H1 (cell line): ENCODE measurements at regions not wholly inside any gene's neighbourhood (a gene's known extent, or its start where the extent isn't known, plus 50 kb on each side); places are given as distances from the start of the nearest gene placed in this dataset.

Source experiments
- CTCF ChIA-PET: fragments of 300-600 bp; sonication (Branson Sonifier 250); formaldehyde crosslinking; loops from one replicate; lab custom pipeline; 2021; ENCODE audit not compliant: partially characterized antibody; lab: Charles Lee
- POLR2A ChIA-PET: fragments of 300-600 bp; sonication (Branson Sonifier 250); formaldehyde crosslinking; loops from one replicate; lab custom pipeline; 2021; ENCODE audit warnings: inconsistent platforms; ENCODE audit not compliant: partially characterized antibody; lab: Charles Lee
- DNase-seq, 2 experiments: peaks; one replicate each; pipeline versions ENCODE4 v3.0.0 to v3.0.0-alpha.2; 2010 to 2022; ENCODE audit warnings: low spot score in 2 of 2, low read depth in 1 of 2, mixed read lengths in 1 of 2
- FAIRE-seq: peaks from 2 replicates; lab custom pipeline; 2011; peaks lifted over from hg19 to GRCh38; lab: Jason Lieb, UNC
- H2AFZ ChIP-seq: 2 replicates; pipeline ENCODE4 v1.8.1; 2012; ENCODE audit warnings: low read length, inconsistent platforms
- H2AK5ac ChIP-seq: 2 replicates; pipeline ENCODE4 v1.6.1; 2013; ENCODE audit warnings: low read depth, low read length
- H2BK120ac ChIP-seq: replicated peaks from 2 replicates; pipeline ENCODE3; 2013; ENCODE audit warnings: low read depth, low read length, inconsistent platforms
- H2BK12ac ChIP-seq: 2 replicates; pipeline ENCODE4 v1.6.1; 2013; ENCODE audit warnings: low read depth, low read length
- H2BK15ac ChIP-seq: 2 replicates; pipeline ENCODE4 v1.6.1; 2013; ENCODE audit warnings: low read length
- H2BK20ac ChIP-seq: 2 replicates; pipeline ENCODE4 v1.6.1; 2013; ENCODE audit warnings: low read length
- H2BK5ac ChIP-seq: 2 replicates; pipeline ENCODE4 v1.6.1; 2013; ENCODE audit warnings: low read depth, low read length
- H3K14ac ChIP-seq: 2 replicates; pipeline ENCODE4 v1.6.1; 2013; ENCODE audit warnings: inconsistent platforms; ENCODE audit not compliant: insufficient read length
- H3K18ac ChIP-seq: 2 replicates; pipeline ENCODE4 v1.6.1; 2013; ENCODE audit warnings: low read length; ENCODE audit errors: extremely low read depth
- H3K23ac ChIP-seq: 2 replicates; pipeline ENCODE4 v1.6.1; 2013; ENCODE audit warnings: inconsistent platforms; ENCODE audit not compliant: insufficient read length
- H3K23me2 ChIP-seq: 2 replicates; pipeline ENCODE4 v1.6.1; 2013; ENCODE audit warnings: low read depth, low read length
- H3K27ac ChIP-seq: 2 replicates; pipeline ENCODE4 v1.6.1; 2011; ENCODE audit warnings: low read depth, low read length, inconsistent platforms
- H3K27me3 ChIP-seq, 4 experiments: replicated peaks in 1 of 4; 1 replicate in 1 of 4; 2 replicates in 3 of 4; pipeline versions ENCODE4 v1.6.1 to v1.8.1; 2011 to 2013; ENCODE audit warnings: low read length in 3 of 4, mild to moderate bottlenecking in 3 of 4, inconsistent platforms in 2 of 4, mixed read lengths in 2 of 4, moderate library complexity in 1 of 4; ENCODE audit not compliant: control insufficient read depth in 3 of 4, insufficient read depth in 3 of 4; ENCODE audit errors: extremely low read depth in 1 of 4
- H3K36me3 ChIP-seq, 4 experiments: 2 replicates each; pipeline versions ENCODE4 v1.6.1 to v1.8.1; 2011 to 2013; ENCODE audit warnings: mild to moderate bottlenecking in 4 of 4, low read length in 3 of 4, moderate library complexity in 2 of 4, control low read depth in 1 of 4, inconsistent platforms in 1 of 4; ENCODE audit not compliant: insufficient read depth in 4 of 4, control insufficient read depth in 2 of 4
- H3K4ac ChIP-seq: replicated peaks from 2 replicates; pipeline ENCODE3; 2013; ENCODE audit warnings: low read length, low read depth, mixed read lengths, inconsistent platforms; ENCODE audit not compliant: insufficient read length
- H3K4me1 ChIP-seq, 4 experiments: replicated peaks in 1 of 4; 1 replicate in 1 of 4; 2 replicates in 3 of 4; pipeline versions ENCODE4 v1.6.1 to v1.8.1; 2011 to 2013; ENCODE audit warnings: low read length in 3 of 4, inconsistent platforms in 2 of 4, mixed read lengths in 1 of 4; ENCODE audit not compliant: insufficient read depth in 4 of 4, control insufficient read depth in 3 of 4
- H3K4me2 ChIP-seq, 2 experiments: 2 replicates each; pipeline versions ENCODE4 v1.6.1 to v1.8.1; 2011 to 2013; ENCODE audit warnings: low read depth in 2 of 2, low read length in 2 of 2, control low read depth in 1 of 2, inconsistent platforms in 1 of 2, mild to moderate bottlenecking in 1 of 2; ENCODE audit not compliant: insufficient read depth in 1 of 2
- H3K4me3 ChIP-seq, 4 experiments: fragments of 200-600, 300-600 bp in 1 of 4; sonication (generic), shearing (Covaris generic), sonication (Bioruptor Twin) in 1 of 4; 2 replicates each; pipeline versions ENCODE4 v1.5.1 to v1.8.1; 2011 to 2016; ENCODE audit warnings: low read length in 4 of 4, low read depth in 3 of 4, control low read depth in 2 of 4, inconsistent platforms in 2 of 4, mild to moderate bottlenecking in 2 of 4, mixed read lengths in 1 of 4, moderate library complexity in 1 of 4; ENCODE audit not compliant: insufficient read depth in 2 of 4; ENCODE audit errors: extremely low read depth in 1 of 4
- H3K56ac ChIP-seq: replicated peaks from 2 replicates; pipeline ENCODE3; 2013; ENCODE audit warnings: low read depth, mild to moderate bottlenecking, mixed read lengths, low read length, inconsistent platforms; ENCODE audit not compliant: insufficient read length
- H3K79me1 ChIP-seq: 2 replicates; pipeline ENCODE4 v1.6.1; 2013; ENCODE audit warnings: low read depth, low read length, control low read depth
- H3K79me2 ChIP-seq, 2 experiments: 2 replicates each; pipeline versions ENCODE4 v1.6.1 to v1.8.1; 2012 to 2013; ENCODE audit warnings: low read length in 2 of 2, mild to moderate bottlenecking in 2 of 2, inconsistent platforms in 1 of 2; ENCODE audit not compliant: insufficient read depth in 2 of 2, control insufficient read depth in 1 of 2
- H3K9ac ChIP-seq, 4 experiments: replicated peaks in 1 of 4; 1 replicate in 1 of 4; 2 replicates in 3 of 4; pipeline versions ENCODE4 v1.6.1 to v1.8.1; 2011 to 2013; ENCODE audit warnings: low read depth in 3 of 4, low read length in 3 of 4, control low read depth in 2 of 4, mild to moderate bottlenecking in 2 of 4, moderate library complexity in 2 of 4, inconsistent platforms in 1 of 4; ENCODE audit errors: extremely low read depth in 1 of 4
- H3K9me3 ChIP-seq, 2 experiments: 2 replicates each; pipeline versions ENCODE4 v1.6.1 to v1.8.1; 2012 to 2013; ENCODE audit warnings: mild to moderate bottlenecking in 2 of 2, moderate library complexity in 2 of 2, control low read depth in 1 of 2, inconsistent platforms in 1 of 2, low read depth in 1 of 2, low read length in 1 of 2, mixed read lengths in 1 of 2; ENCODE audit not compliant: insufficient read depth in 2 of 2
- H4K20me1 ChIP-seq, 2 experiments: replicated peaks in 1 of 2; 2 replicates each; pipeline versions ENCODE3 to v1.8.1; 2011 to 2013; ENCODE audit warnings: inconsistent platforms in 2 of 2, low read length in 2 of 2, mild to moderate bottlenecking in 1 of 2; ENCODE audit not compliant: insufficient read depth in 2 of 2, control insufficient read depth in 1 of 2
- H4K5ac ChIP-seq: 2 replicates; pipeline ENCODE4 v1.6.1; 2013; ENCODE audit warnings: low read length, low read depth, mixed read lengths, inconsistent platforms; ENCODE audit not compliant: insufficient read length
- H4K8ac ChIP-seq: 2 replicates; pipeline ENCODE4 v1.8.0; 2013; ENCODE audit warnings: mild to moderate bottlenecking, moderate library complexity, low read length, inconsistent platforms; ENCODE audit not compliant: insufficient read depth; ENCODE audit errors: extremely low read depth
- H4K91ac ChIP-seq: replicated peaks from 2 replicates; pipeline ENCODE3; 2013; ENCODE audit warnings: low read length, mixed read lengths, inconsistent platforms; ENCODE audit not compliant: insufficient read length
- TAF7 ChIP-seq: optimal IDR thresholded peaks from 2 replicates; pipeline ENCODE3; 2011; ENCODE audit warnings: low read depth, mild to moderate bottlenecking, inconsistent platforms, low read length, moderate library complexity, borderline replicate concordance
- WGBS, 2 experiments: shearing (Covaris generic) in 1 of 2; methylation state at CpG; one replicate each; pipeline versions ENCODE4 v1.1.6 to v1.1.7; 2013 to 2015; ENCODE audit warnings: low lambda C conversion rate in 2 of 2, mixed read lengths in 2 of 2, inconsistent platforms in 1 of 2, low coverage in 1 of 2, missing lambda C conversion rate in 1 of 2; ENCODE audit not compliant: insufficient replicate concordance in 2 of 2, insufficient coverage in 1 of 2, insufficient read length in 1 of 2; ENCODE audit errors: extremely low coverage in 1 of 2, missing lambda C conversion rate in 1 of 2; 5-methylcytosine and 5-hydroxymethylcytosine counted together

- FAIRE-seq (no peak), DNase-seq (no peak)
- Histone ChIP-seq H4K91ac (no peak overlapping the region), H4K5ac (no peak overlapping the region), H3K18ac (no peak overlapping the region), H3K79me1 (no peaks in the 10 kb centered on the region), H3K9me3 (no peaks in the 10 kb centered on the region), H3K23ac (no peak overlapping the region), H4K8ac (no peak overlapping the region), H3K4me2 (no peak overlapping the region), H2BK120ac (no peak overlapping the region), H2AK5ac (no peak overlapping the region), H2BK20ac (no peak overlapping the region), H3K79me2 (no peaks in the 10 kb centered on the region), H3K4ac (no peak overlapping the region), H2BK5ac (no peak overlapping the region), H3K56ac (no peak overlapping the region), H2BK12ac (no peak overlapping the region), H3K14ac (no peak overlapping the region), H3K27ac (no peak overlapping the region), H3K4me3 (no peak overlapping the region), H3K36me3 (no peaks in the 10 kb centered on the region), H4K20me1 (no peaks in the 10 kb centered on the region), H2BK15ac (no peak overlapping the region), H2AFZ (no peak overlapping the region), H3K23me2 (no peaks in the 10 kb centered on the region), H3K9ac (no peak overlapping the region), H3K27me3 (no peaks in the 10 kb centered on the region), H3K4me1 (no peaks in the 10 kb centered on the region)
- no peak for TF ChIP-seq TAF7
- 87% methylated on average over 8 of the region's 8 CpGs; no CpG with 5 or more reads in 1 of the 2 experiments for WGBS, 2 experiments
- ChIA-PET CTCF (interaction anchor here (0.6 to 1.4 kb wide), 2 partner anchors 54 to 1245 kb away, joined by 3 to 4 read pairs; no protein-coding TSS in a partner anchor), POLR2A (no interaction called here)
These were observed 224.1 kb upstream of the FGF16 start for GRCh38 chrX:77223046-77223445.
